ENCODE measurements at regions not wholly inside any gene's neighbourhood (a gene's known extent, or its start where the extent isn't known, plus 50 kb on each side); places are given as distances from the start of the nearest gene placed in this dataset.
"Not testable (repeated sequence)": the region's sequence is repeated elsewhere in the genome, so short reads cannot be mapped to it uniquely, and the experiment has no call there.

DNA sequence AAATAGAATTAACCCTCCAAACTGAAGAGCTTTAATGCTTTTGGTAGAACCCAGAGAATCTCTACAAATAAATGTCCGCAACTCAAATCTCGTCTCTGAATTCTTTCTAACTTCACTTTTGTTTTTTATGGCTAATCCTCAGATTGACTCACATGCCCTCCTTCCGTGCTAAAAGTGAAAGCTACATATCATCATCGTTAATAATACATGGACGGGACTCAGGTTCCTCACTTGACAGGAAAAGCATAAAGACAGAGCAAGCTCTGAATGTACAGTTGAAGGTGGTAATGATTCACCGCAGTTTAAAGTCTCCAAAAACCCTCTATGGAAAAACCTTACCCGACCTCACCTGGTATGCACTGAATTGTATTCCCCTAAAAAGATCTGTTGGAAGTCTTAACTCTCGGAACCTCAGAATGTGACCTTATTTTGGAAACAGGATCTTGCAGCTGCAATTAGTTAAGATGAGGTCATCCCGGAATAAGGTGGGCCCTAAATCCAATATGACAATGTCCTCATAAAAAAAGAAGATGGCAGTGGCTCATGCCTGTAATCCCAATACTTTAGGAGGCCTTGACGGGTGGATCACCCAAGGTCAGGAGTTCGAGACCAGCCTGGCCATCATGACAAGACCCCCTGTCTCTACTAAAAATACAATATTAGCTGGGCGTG lies 147.4 kb upstream of the FOXN3 start:
- Mint-ChIP-seq H3K27ac (no peak overlapping the region), H3K36me3 (peaks cover 26% of the 10 kb centered on the region), H3K4me1 (peaks cover 63% of the 10 kb centered on the region), H3K27me3 (no peaks in the 10 kb centered on the region), H3K9me3 (no peaks in the 10 kb centered on the region), H3K4me3 (no peak overlapping the region)

DNA sequence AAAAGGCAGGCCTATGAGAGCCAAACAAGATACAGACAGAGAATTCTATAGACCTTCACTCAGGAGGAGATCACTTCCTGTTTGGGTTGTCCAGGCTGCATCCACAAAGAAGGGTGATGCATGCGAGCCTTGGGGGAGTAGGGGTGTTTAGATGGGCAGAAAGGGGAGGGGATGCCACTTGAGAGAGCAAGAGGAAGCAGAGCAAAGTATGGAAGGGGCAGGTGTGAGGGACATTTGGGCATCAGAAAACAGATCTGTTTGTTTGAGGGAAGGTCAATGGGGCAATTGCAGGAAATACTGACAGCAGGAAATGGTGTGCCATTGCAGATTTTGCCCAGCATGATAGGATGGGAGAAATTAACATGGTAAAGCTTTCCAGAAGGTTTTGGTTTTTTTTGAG lies 146.4 kb upstream of the FOXN3 start:
- peaks cover 57% of the 10 kb centered on the region for H3K4me1 Mint-ChIP-seq
- H3K4me3 Mint-ChIP-seq = no peak overlapping the region

DNA sequence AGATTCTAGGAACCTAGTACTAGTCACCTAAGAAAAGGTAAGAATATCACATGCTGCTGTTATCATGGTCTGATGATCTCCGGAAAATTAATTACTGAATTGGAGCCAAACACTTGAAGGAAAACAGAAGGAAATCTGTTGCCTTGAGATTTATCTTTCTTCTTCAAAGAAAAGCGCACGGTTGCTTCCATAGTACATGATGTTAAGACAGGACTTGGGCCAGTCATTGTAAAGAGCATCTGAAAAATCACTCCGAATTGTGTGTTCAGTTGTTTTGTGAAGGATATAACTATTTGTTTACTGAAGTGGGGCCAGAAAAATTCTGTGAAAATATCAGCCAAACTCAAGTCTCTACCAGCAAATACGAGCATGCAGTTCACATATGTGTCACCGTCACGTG lies 134.9 kb upstream of the FOXN3 start:
- H3K36me3 Mint-ChIP-seq = peaks cover 11% of the 10 kb centered on the region
- H3K27ac Mint-ChIP-seq = peak overlapping the region; percentile 13

More for the DNA sequence above, 146.4 kb upstream of the FOXN3 start:
- Mint-ChIP-seq H3K36me3 (peaks cover 26% of the 10 kb centered on the region), H3K9me3 (no peaks in the 10 kb centered on the region), H3K27ac (peak overlapping the region; percentile 36), H3K27me3 (no peaks in the 10 kb centered on the region)

DNA sequence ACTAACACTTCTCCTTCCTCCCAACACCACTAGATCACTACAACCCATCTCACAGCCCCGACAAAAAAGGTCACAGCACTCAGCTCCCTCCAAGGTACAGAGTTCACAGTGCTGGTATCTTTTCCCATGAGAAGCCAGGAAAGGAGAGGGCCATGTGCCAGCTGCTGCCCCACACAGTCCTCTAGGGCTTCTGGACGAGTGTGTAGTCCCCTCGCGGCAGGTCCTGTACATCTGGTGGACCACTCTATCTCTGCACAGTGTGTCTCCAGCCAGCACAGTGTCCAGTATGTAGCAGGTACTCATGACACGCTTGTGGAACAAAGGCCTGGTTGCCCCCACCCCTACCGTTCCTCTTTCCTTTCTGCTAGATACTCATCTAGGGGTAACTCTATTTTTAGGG lies 134.4 kb upstream of the FOXN3 start:
- H3K4me3 Mint-ChIP-seq = no peak overlapping the region
- no peaks in the 10 kb centered on the region for H3K9me3 Mint-ChIP-seq
- peaks cover 75% of the 10 kb centered on the region for H3K4me1 Mint-ChIP-seq
- no peaks in the 10 kb centered on the region for H3K27me3 Mint-ChIP-seq
- peaks cover 8% of the 10 kb centered on the region for H3K36me3 Mint-ChIP-seq
- peak overlapping the region; percentile 25 for H3K27ac Mint-ChIP-seq

More for the DNA sequence above, 134.9 kb upstream of the FOXN3 start:
- H3K4me1 Mint-ChIP-seq = peaks cover 79% of the 10 kb centered on the region
- no peak overlapping the region for H3K4me3 Mint-ChIP-seq
- no peaks in the 10 kb centered on the region for H3K9me3 Mint-ChIP-seq
- H3K27me3 Mint-ChIP-seq = no peaks in the 10 kb centered on the region

DNA sequence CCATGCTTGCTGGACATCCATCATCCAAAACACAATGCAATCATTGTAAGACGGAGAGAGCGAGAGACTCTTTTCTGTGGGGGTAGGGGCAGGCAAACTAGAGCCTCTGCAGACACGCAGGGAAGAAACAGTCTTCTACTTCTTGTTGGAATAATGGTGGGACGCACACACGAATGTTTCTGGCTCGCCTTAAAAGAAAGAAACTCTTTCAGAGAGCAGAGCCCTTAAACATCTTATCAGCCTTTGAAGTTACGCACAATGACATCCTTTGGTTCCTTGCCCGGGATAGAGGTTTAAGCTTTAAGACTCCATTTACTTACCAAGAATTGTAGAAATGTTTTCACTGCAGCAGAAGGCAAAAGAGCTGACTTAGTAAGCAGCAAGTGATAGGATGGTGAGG lies 133.8 kb upstream of the FOXN3 start:
- Mint-ChIP-seq H3K36me3 (peaks cover 8% of the 10 kb centered on the region), H3K27me3 (no peaks in the 10 kb centered on the region), H3K4me1 (peaks cover 73% of the 10 kb centered on the region), H3K27ac (peak overlapping the region; percentile 25), H3K9me3 (no peaks in the 10 kb centered on the region), H3K4me3 (no peak overlapping the region)

DNA sequence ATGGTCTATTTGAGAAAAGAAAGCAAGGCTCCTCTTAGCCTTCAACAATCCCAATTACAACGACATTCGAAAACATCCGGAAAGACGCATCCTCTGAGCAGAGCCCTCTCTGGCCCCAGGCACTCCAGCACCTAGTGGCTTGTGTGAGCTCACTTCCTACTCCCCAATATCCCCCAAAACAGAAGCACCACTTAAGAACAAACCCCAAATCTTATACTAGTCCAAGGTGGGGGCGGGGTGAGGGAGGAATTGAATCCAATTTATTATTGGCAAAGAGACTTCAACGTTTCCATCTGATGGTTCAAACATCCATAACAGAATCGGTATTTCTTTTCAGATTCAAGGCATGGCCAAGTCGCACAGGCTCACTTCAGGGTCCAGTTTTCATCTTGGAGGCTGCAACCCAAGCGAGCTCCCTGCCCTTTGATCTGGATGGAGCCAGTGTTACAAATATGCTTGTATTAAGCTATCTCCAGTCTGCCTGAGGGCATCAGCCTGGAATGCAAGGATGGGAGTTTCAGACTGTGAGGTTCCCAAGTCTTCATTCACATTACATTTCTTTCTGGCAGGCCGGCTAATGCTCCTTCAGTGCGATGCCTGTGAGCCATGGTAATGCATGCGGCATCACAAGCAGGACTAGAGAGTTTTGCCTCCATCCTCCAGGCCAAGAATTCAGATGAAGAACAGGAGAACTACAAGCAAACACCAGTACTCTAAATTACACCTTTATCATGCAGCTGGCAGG lies 132.5 kb upstream of the FOXN3 start:
- Mint-ChIP-seq H3K4me3 (no peak overlapping the region), H3K27me3 (no peaks in the 10 kb centered on the region), H3K4me1 (peaks cover 74% of the 10 kb centered on the region), H3K36me3 (peaks cover 6% of the 10 kb centered on the region), H3K27ac (no peak overlapping the region), H3K9me3 (no peaks in the 10 kb centered on the region)

DNA sequence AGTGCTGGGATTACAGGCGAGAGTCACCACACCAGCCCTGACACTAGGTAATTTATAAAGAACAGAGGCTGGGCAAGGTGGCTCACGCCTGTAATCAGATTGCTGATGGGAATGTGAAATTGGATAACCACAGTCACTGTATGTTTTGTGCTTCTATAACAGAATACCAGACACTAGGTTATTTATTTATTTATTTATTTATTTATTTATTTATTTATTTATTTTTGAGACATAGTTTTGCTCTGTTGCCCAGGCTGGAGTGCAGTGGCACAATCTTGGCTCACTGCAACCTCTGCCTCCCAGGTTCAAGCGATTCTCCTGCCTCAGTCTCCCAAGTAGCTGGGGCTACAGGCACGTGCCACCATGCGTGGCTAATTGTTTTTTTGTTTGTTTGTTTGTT lies 130.0 kb upstream of the FOXN3 start:
- not testable (repeated sequence) for H3K4me3 Mint-ChIP-seq

DNA sequence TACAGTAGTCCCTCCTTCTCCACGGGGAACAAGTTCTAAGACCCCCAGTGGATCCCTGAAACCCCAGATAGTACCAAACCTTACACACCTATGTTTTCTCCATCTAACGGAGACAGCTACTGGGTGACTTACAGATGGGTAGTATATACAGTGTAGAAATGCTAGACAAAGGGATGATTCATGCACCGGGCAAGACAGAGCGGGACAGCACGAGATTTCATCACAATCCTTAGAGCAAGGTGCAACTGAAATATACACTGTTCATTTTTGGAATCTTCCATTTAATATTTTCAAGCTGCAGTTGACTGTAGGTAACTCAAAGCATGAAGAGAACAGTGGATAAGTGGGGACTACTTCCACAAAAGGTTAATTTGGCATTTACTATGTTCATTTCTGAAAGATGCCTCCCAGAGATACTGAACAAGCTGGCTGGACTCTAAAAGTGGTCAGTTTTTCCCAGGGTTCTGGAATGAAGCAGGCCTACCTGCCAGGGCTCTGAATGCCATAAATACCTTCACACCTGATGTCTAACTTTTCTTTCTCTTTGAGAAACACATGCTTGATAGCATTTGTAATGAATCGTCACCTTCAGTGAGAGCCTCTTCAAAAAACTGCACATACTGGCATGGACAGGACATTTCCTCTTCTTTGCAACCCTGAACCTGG lies 127.7 kb upstream of the FOXN3 start:
- Mint-ChIP-seq H3K9me3 (no peaks in the 10 kb centered on the region), H3K36me3 (peaks cover 2% of the 10 kb centered on the region), H3K27ac (peak overlapping the region; percentile 53), H3K4me1 (peaks cover 72% of the 10 kb centered on the region), H3K4me3 (no peak overlapping the region), H3K27me3 (no peaks in the 10 kb centered on the region)

More for the DNA sequence above, 130.0 kb upstream of the FOXN3 start:
- H3K9me3 Mint-ChIP-seq, H3K36me3 Mint-ChIP-seq, H3K27ac Mint-ChIP-seq, H3K27me3 Mint-ChIP-seq: not testable (repeated sequence)
- H3K4me1 Mint-ChIP-seq = peaks cover 74% of the 10 kb centered on the region

DNA sequence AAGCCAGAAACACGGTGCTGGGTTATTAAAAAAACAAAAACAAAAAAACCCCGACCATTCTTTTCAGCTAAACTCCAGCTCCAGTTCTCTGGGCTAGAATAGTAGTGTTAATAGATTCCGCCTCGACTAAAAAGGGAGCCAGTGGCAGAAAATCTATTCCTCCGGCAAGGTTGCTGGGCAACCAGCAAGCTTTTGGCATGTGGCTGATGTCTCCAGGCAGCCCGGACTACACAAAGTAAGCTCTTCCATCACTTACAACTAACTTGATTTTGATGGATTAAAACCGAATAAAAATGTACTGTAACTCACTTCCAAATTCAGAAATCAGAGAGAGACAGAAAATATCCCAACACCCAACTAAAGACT lies 126.4 kb upstream of the FOXN3 start:
- Mint-ChIP-seq H3K4me3 (no peak overlapping the region), H3K36me3 (peaks cover 2% of the 10 kb centered on the region), H3K9me3 (no peaks in the 10 kb centered on the region), H3K4me1 (peaks cover 74% of the 10 kb centered on the region), H3K27ac (peak overlapping the region; percentile 1), H3K27me3 (no peaks in the 10 kb centered on the region)

DNA sequence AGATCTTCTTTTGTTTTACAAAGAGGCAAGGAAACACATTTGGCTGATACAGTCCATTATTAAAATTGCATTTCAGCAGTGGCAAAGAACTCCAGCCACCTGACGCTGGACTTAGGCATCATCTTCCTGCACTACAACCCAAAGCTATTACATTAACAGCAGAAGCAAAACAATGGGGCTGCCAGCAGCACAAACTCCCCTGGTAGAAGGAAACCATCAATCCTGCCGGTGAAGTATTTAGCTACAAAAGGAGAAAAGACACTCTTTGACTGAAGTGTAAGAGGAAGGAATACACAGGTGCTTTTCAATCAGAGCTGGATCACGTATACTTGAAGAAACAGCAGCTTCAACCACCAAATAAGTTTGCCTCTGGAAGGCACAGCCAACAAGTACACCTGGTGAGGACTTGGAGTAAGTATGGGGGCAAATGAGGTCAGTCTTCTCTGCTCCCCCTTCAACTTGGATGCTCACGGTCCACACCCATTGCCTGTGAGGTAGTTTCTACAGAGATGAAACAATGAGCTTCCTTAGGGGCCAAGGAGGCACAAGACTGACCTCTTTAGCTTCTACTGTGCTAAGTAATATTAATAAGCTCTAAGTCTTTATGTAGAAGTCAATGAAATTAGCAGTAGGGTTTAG lies 125.9 kb upstream of the FOXN3 start:
- no peaks in the 10 kb centered on the region for H3K27me3 Mint-ChIP-seq
- H3K4me3 Mint-ChIP-seq = no peak overlapping the region
- peaks cover 73% of the 10 kb centered on the region for H3K4me1 Mint-ChIP-seq
- no peak overlapping the region for H3K27ac Mint-ChIP-seq
- H3K36me3 Mint-ChIP-seq = no peaks in the 10 kb centered on the region
- H3K9me3 Mint-ChIP-seq = no peaks in the 10 kb centered on the region

DNA sequence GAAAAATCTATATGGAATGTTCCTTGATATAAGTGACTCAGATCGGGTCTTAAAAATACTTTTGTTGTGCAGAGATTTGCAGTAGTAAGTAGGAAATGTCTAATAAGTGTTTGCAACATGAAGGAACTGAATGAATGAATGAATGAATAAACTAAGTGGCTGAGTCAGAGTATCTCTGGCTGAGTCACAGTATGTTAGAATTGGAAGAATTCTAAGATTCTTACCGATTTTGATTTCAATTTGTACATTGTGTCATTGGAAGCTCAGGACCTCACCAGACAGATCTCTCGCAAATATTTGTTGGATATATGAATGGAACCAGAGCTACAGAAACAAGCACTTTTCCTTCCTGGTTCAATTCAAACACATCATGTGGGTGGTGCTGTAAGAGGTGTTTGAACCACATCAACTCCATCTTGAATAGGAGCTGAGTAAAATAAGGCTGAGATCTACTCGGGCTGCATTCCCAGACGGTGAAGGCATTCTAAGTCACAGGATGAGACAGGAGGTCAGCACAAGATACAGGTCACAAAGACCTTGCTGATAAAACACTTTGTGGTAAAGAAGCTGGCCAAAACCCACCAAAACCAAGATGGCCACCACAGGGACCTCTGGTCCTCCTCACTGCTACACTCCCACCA lies 123.9 kb upstream of the FOXN3 start:
- Mint-ChIP-seq H3K27me3 (no peaks in the 10 kb centered on the region), H3K9me3 (no peaks in the 10 kb centered on the region), H3K4me1 (peaks cover 79% of the 10 kb centered on the region), H3K27ac (peak overlapping the region; percentile 36), H3K4me3 (no peak overlapping the region), H3K36me3 (peaks cover 7% of the 10 kb centered on the region)

DNA sequence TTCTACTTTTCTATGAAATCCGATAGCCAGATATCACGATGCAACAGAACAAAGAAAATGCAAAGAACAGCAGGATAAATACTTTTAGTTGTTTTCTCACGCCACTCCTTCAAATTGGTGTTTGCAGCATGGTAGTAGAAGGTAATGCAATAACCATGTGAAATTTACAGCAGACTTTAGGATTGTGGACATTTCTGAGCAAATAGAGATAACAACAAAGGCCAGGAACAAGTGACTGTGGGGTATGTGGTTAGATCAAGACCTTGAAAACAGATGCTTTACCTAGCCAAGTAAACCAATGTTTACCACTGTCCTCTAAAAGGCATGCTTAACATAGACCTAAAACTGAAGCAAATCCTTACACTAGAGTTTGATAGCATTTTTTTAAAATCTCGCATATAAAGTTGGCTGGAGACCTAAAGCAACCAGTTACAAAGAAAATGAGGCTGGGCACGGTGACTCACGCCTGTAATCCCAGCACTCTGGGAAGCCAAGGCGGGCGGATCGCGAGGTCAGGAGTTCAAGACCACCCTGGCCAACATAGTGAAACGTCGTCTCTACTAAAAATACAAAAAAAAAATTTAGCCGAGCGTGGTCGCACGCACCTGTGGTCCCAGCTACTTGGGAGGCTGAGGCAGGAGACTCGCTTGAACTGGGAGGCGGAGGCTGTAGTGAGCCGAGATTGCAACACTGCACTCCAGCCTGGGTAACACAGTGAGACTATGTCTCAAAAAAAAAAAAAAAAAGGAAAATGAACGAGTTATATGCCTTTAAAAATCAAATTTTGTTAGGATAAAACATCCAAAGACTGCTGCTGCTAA lies 123.2 kb upstream of the FOXN3 start:
- Mint-ChIP-seq H3K27me3 (no peaks in the 10 kb centered on the region), H3K9me3 (no peaks in the 10 kb centered on the region), H3K4me1 (peaks cover 77% of the 10 kb centered on the region), H3K4me3 (no peak overlapping the region), H3K36me3 (peaks cover 7% of the 10 kb centered on the region), H3K27ac (peak overlapping the region; percentile 36)

DNA sequence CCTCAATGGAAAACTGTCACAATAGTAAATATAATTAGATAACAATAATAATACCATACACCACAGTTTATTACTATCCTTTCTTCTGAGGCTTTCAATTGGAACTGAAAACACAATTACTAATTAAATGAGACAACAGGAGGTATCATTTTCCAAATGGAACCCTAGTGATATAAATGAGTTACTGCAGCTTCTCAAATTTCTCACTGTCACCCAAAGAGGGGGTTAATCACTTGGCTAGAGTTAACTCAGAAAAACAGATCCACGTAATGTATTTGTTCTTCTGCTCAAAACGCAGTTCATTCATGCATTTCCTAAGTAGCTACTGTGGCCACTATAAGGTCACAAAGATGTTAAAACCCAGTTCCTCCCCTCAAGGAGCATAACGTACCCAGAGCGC lies 120.9 kb upstream of the FOXN3 start:
- H3K27me3 Mint-ChIP-seq = no peaks in the 10 kb centered on the region
- peaks cover 71% of the 10 kb centered on the region for H3K4me1 Mint-ChIP-seq
- H3K36me3 Mint-ChIP-seq = peaks cover 12% of the 10 kb centered on the region
- no peak overlapping the region for H3K27ac Mint-ChIP-seq
- no peaks in the 10 kb centered on the region for H3K9me3 Mint-ChIP-seq
- no peak overlapping the region for H3K4me3 Mint-ChIP-seq

DNA sequence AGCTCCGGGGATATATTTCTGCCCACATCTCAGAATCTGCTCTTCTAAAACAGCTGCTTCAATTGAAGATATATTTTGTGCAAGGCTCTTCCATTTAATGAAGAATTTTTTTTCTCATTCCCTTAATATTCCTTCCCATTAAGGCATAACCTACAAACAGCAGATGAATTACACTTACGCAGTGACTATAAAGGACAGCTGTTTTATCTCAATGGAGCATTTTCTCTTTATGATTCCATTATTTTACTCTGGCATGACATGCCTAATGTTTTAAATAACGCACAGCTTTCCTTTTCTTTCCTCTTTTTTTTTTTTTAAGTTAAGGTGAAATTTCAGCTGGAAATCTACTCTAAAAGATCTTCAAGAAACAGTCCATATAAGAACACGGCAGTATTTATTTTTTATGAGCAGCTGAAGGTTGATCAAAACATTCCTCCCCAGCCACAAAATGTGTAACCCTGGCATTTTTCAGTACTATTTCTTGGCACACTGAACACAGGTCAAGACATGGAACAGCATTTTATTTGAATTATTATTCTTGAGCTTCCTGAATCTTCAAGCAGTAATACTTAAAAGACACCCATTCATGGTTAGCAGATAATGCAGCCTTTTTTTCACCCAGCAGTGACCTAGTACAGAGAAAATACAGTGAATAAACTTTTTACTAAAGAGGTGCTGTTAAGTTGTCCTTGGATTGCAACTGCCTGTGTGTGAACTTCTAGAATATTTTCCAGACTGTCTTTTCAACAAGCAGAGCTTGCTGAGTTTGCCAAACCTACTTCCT lies 118.1 kb upstream of the FOXN3 start:
- H3K27me3 Mint-ChIP-seq = no peaks in the 10 kb centered on the region
- H3K9me3 Mint-ChIP-seq = no peaks in the 10 kb centered on the region
- peaks cover 57% of the 10 kb centered on the region for H3K4me1 Mint-ChIP-seq
- peaks cover 20% of the 10 kb centered on the region for H3K36me3 Mint-ChIP-seq
- no peak overlapping the region for H3K4me3 Mint-ChIP-seq
- H3K27ac Mint-ChIP-seq = peak overlapping the region; percentile 5
